Rectal smooth muscle tissue (tissue), 1 donor: ENCODE measurements at regions not wholly inside any gene's neighbourhood (a gene's known extent, or its start where the extent isn't known, plus 50 kb on each side); places are given as distances from the start of the nearest gene placed in this dataset.

ENCODE experiments used
- H3K27ac ChIP-seq: one replicate; pipeline ENCODE4 v1.7.0; 2013; ENCODE audit warnings: low read depth, low read length, inconsistent platforms
- H3K27me3 ChIP-seq: one replicate; pipeline ENCODE4 v1.7.0; 2013; ENCODE audit warnings: low read length; ENCODE audit not compliant: control insufficient read depth, insufficient read depth
- H3K36me3 ChIP-seq: one replicate; pipeline ENCODE4 v1.7.0; 2013; ENCODE audit warnings: low read length; ENCODE audit not compliant: control insufficient read depth, insufficient read depth
- H3K4me1 ChIP-seq: one replicate; pipeline ENCODE4 v1.7.0; 2013; ENCODE audit warnings: low read length; ENCODE audit not compliant: control insufficient read depth, insufficient read depth
- H3K4me3 ChIP-seq: one replicate; pipeline ENCODE4 v1.7.0; 2013; ENCODE audit warnings: low read length
- H3K9ac ChIP-seq: one replicate; pipeline ENCODE4 v1.7.0; 2013; ENCODE audit warnings: low read length

GRCh38 chr3:139199421-139200010 is 144.3 kb upstream of the MRPS22 start:
- no peak overlapping the region for H3K9ac ChIP-seq
- H3K4me1 ChIP-seq = no peaks in the 10 kb centered on the region
- H3K36me3 ChIP-seq = no peaks in the 10 kb centered on the region
- no peaks in the 10 kb centered on the region for H3K27me3 ChIP-seq
- no peak overlapping the region for H3K27ac ChIP-seq
- no peak overlapping the region for H3K4me3 ChIP-seq

- H3K27ac ChIP-seq = no peak overlapping the region
- H3K4me1 ChIP-seq = no peaks in the 10 kb centered on the region
- no peaks in the 10 kb centered on the region for H3K27me3 ChIP-seq
- no peaks in the 10 kb centered on the region for H3K36me3 ChIP-seq
- H3K4me3 ChIP-seq = no peak overlapping the region
- no peak overlapping the region for H3K9ac ChIP-seq
Observed at GRCh38 chr3:139201446-139202225, 142.2 kb upstream of the MRPS22 start.

GRCh38 chr3:139202226-139202958 is 141.4 kb upstream of the MRPS22 start:
- no peaks in the 10 kb centered on the region for H3K4me1 ChIP-seq
- no peaks in the 10 kb centered on the region for H3K36me3 ChIP-seq
- no peaks in the 10 kb centered on the region for H3K27me3 ChIP-seq
- no peak overlapping the region for H3K27ac ChIP-seq
- H3K9ac ChIP-seq = no peak overlapping the region
- no peak overlapping the region for H3K4me3 ChIP-seq

- Histone ChIP-seq H3K27ac (no peak overlapping the region), H3K4me1 (no peaks in the 10 kb centered on the region), H3K36me3 (no peaks in the 10 kb centered on the region), H3K4me3 (no peak overlapping the region), H3K9ac (no peak overlapping the region), H3K27me3 (no peaks in the 10 kb centered on the region)
Observed at GRCh38 chr3:139202959-139203349, 140.9 kb upstream of the MRPS22 start.

GRCh38 chr3:139203752-139204151 is 140.1 kb upstream of the MRPS22 start:
- no peak overlapping the region for H3K4me3 ChIP-seq
- no peaks in the 10 kb centered on the region for H3K36me3 ChIP-seq
- no peak overlapping the region for H3K27ac ChIP-seq
- H3K27me3 ChIP-seq = no peaks in the 10 kb centered on the region
- no peak overlapping the region for H3K9ac ChIP-seq
- H3K4me1 ChIP-seq = no peaks in the 10 kb centered on the region

GRCh38 chr3:139204728-139205127 is 139.1 kb upstream of the MRPS22 start:
- Histone ChIP-seq H3K9ac (no peak overlapping the region), H3K36me3 (no peaks in the 10 kb centered on the region), H3K4me1 (no peaks in the 10 kb centered on the region), H3K4me3 (no peak overlapping the region), H3K27me3 (no peaks in the 10 kb centered on the region), H3K27ac (no peak overlapping the region)

- Histone ChIP-seq H3K36me3 (no peaks in the 10 kb centered on the region), H3K9ac (no peak overlapping the region), H3K27ac (no peak overlapping the region), H3K4me1 (no peaks in the 10 kb centered on the region), H3K27me3 (no peaks in the 10 kb centered on the region), H3K4me3 (no peak overlapping the region)
Observed at GRCh38 chr3:139213936-139214335, 129.9 kb upstream of the MRPS22 start.

- Histone ChIP-seq H3K27ac (no peak overlapping the region), H3K4me3 (no peak overlapping the region), H3K27me3 (no peaks in the 10 kb centered on the region), H3K4me1 (no peaks in the 10 kb centered on the region), H3K36me3 (no peaks in the 10 kb centered on the region), H3K9ac (no peak overlapping the region)
Observed at GRCh38 chr3:139216958-139217357, 126.9 kb upstream of the MRPS22 start.

- no peak overlapping the region for H3K4me3 ChIP-seq
Observed at GRCh38 chr3:139217633-139218032, 126.2 kb upstream of the MRPS22 start.

GRCh38 chr3:139218046-139218445 is 125.8 kb upstream of the MRPS22 start:
- H3K27ac ChIP-seq = no peak overlapping the region
- no peaks in the 10 kb centered on the region for H3K4me1 ChIP-seq
- no peaks in the 10 kb centered on the region for H3K36me3 ChIP-seq
- H3K9ac ChIP-seq = no peak overlapping the region
- H3K4me3 ChIP-seq = no peak overlapping the region
- H3K27me3 ChIP-seq = no peaks in the 10 kb centered on the region

More at GRCh38 chr3:139217633-139218032, 126.2 kb upstream of the MRPS22 start:
- Histone ChIP-seq H3K27ac (no peak overlapping the region), H3K27me3 (no peaks in the 10 kb centered on the region), H3K9ac (no peak overlapping the region), H3K36me3 (no peaks in the 10 kb centered on the region), H3K4me1 (no peaks in the 10 kb centered on the region)

GRCh38 chr3:139219463-139219862 is 124.4 kb upstream of the MRPS22 start:
- no peak overlapping the region for H3K27ac ChIP-seq
- no peaks in the 10 kb centered on the region for H3K36me3 ChIP-seq
- H3K4me1 ChIP-seq = no peaks in the 10 kb centered on the region
- H3K4me3 ChIP-seq = no peak overlapping the region
- no peak overlapping the region for H3K9ac ChIP-seq
- no peaks in the 10 kb centered on the region for H3K27me3 ChIP-seq

- H3K36me3 ChIP-seq = no peaks in the 10 kb centered on the region
- H3K9ac ChIP-seq = no peak overlapping the region
- H3K4me1 ChIP-seq = no peaks in the 10 kb centered on the region
- H3K27ac ChIP-seq = no peak overlapping the region
- H3K27me3 ChIP-seq = no peaks in the 10 kb centered on the region
- H3K4me3 ChIP-seq = no peak overlapping the region
Observed at GRCh38 chr3:139222100-139222657, 121.6 kb upstream of the MRPS22 start.
